K562 (cell line): ENCODE measurements at regions not wholly inside any gene's neighbourhood (a gene's known extent, or its start where the extent isn't known, plus 50 kb on each side); places are given as distances from the start of the nearest gene placed in this dataset.

Experiments
- ATAC-seq: fragments of 200-7000 bp; cut with Tn5 transposase; 3 replicates; pipeline ENCODE4 v1.9.1; 2020; ENCODE audit warnings: moderate library complexity
- BruUV-seq: library from RNA; stranded (reverse); fragments of 400-500 nt; replicated peaks from 2 replicates; lab custom pipeline; 2021; lab: Mats Ljungman, UMichigan
- CTCF ChIA-PET: fragments of 300-600 bp; formaldehyde crosslinking; extraction: SDS; loops from one replicate; lab custom pipeline; 2021; ENCODE audit warnings: low intra/inter-chr PET ratio; lab: Yijun Ruan, JAX
- POLR2A ChIA-PET: fragments of 300-600, 350-650 bp; sonication (Branson Sonifier 250); formaldehyde crosslinking; extraction: SDS; loops from one replicate; lab custom pipeline; 2021; ENCODE audit warnings: antibody characterized with exemption, inconsistent platforms; lab: Yijun Ruan, JAX
- DNase-seq, 4 experiments: peaks; one replicate each; pipeline versions ENCODE4 v3.0.0 to v3.0.0-alpha.2; 2011 to 2018; ENCODE audit warnings: low spot score in 3 of 4, mixed read lengths in 3 of 4; ENCODE audit errors: extremely low read depth in 1 of 4
- FAIRE-seq: peaks from 2 replicates; lab custom pipeline; 2011; peaks lifted over from hg19 to GRCh38; lab: Jason Lieb, UNC
- H2AFZ ChIP-seq: 2 replicates; pipeline ENCODE4 v1.6.0; 2011; ENCODE audit warnings: low read depth, low read length, control low read depth, inconsistent platforms
- H3K27ac ChIP-seq: fragments of 200-600 bp; 3 replicates; pipeline ENCODE4 v1.8.0; 2011; ENCODE audit warnings: low read depth, mild to moderate bottlenecking, control low read depth, inconsistent platforms, low read length, moderate library complexity, mixed read lengths; ENCODE audit errors: extremely low read depth
- H3K27me3 ChIP-seq, 2 experiments: fragments of 300-600 bp in 1 of 2; 2 replicates in 1 of 2; 3 replicates in 1 of 2; pipeline versions ENCODE4 v1.6.0 to v1.8.0; 2011; ENCODE audit warnings: inconsistent platforms in 2 of 2, low read length in 2 of 2, mild to moderate bottlenecking in 1 of 2, mixed read lengths in 1 of 2, moderate library complexity in 1 of 2; ENCODE audit not compliant: control insufficient read depth in 2 of 2, insufficient read depth in 2 of 2
- H3K36me3 ChIP-seq: fragments of 300-600 bp; 3 replicates; pipeline ENCODE4 v1.8.0; 2011; ENCODE audit warnings: mild to moderate bottlenecking, low read length, inconsistent platforms; ENCODE audit not compliant: control insufficient read depth, insufficient read depth
- H3K4me1 ChIP-seq, 2 experiments: fragments of 200-600 bp in 1 of 2; replicated peaks in 1 of 2; 2 replicates in 1 of 2; 3 replicates in 1 of 2; pipeline versions ENCODE4 v1.5.1 to v1.8.0; 2011; ENCODE audit warnings: inconsistent platforms in 2 of 2, low read length in 2 of 2, mild to moderate bottlenecking in 1 of 2, mixed read lengths in 1 of 2, moderate library complexity in 1 of 2; ENCODE audit not compliant: control insufficient read depth in 2 of 2, insufficient read depth in 2 of 2
- H3K4me2 ChIP-seq: 2 replicates; pipeline ENCODE4 v1.6.1; 2011; ENCODE audit warnings: low read length, control low read depth, inconsistent platforms, mixed read lengths; ENCODE audit not compliant: insufficient read depth
- H3K4me3 ChIP-seq: fragments of 200-600 bp; sonication (generic), shearing (Covaris generic); 2 replicates; pipeline ENCODE4 v1.5.1; 2016; ENCODE audit warnings: control low read depth, inconsistent platforms
- H3K79me2 ChIP-seq: fragments of 200-600 bp; 3 replicates; pipeline ENCODE4 v1.8.0; 2011; ENCODE audit warnings: low read length, inconsistent platforms; ENCODE audit not compliant: control insufficient read depth, insufficient read depth
- H3K9ac ChIP-seq, 2 experiments: 2 replicates each; pipeline versions ENCODE4 v1.6.0 to v1.6.1; 2011; ENCODE audit warnings: low read depth in 2 of 2, low read length in 2 of 2, control low read depth in 1 of 2, inconsistent platforms in 1 of 2, mild to moderate bottlenecking in 1 of 2, mixed read lengths in 1 of 2; ENCODE audit not compliant: insufficient read depth in 1 of 2
- H3K9me1 ChIP-seq: one replicate; pipeline ENCODE4 v1.6.0; 2011; ENCODE audit warnings: inconsistent platforms, mild to moderate bottlenecking, low read length, moderate library complexity; ENCODE audit not compliant: control insufficient read depth, insufficient read depth
- H3K9me3 ChIP-seq: replicated peaks from 2 replicates; pipeline ENCODE4 v1.5.1; 2011; ENCODE audit warnings: low read depth, low read length, inconsistent platforms; ENCODE audit not compliant: control insufficient read depth, insufficient read depth
- H4K20me1 ChIP-seq: replicated peaks from 2 replicates; pipeline ENCODE4 v1.6.1; 2011; ENCODE audit warnings: low read length, inconsistent platforms, mixed read lengths; ENCODE audit not compliant: control insufficient read depth, insufficient read depth
- EZH2 ChIP-seq: IDR thresholded peaks from 2 replicates; pipeline ENCODE4 v1.6.1; 2012; ENCODE audit warnings: low read depth, mild to moderate bottlenecking, inconsistent platforms, low read length, borderline replicate concordance
- ZNF586 ChIP-seq: fragments of 450-650 bp; formaldehyde crosslinking; conservative IDR thresholded peaks from 2 replicates; pipeline ENCODE4 v1.4.0; 2020; ENCODE audit warnings: mild to moderate bottlenecking, moderate library complexity
- in situ Hi-C: fragments of 300-500 bp; cut with MboI; formaldehyde crosslinking; loops from 4 replicates; pipeline ENCODE4 v1.15.0; 2018; ENCODE audit warnings: inconsistent platforms, mixed read lengths
- intact Hi-C: fragments of 100-400 bp; cut with micrococcal nuclease; formaldehyde crosslinking; loops from 2 replicates; pipeline ENCODE4 v1.14.2; 2022
- TF ChIP-seq, protein P1 (sequence below): sonication (generic); formaldehyde crosslinking; IDR thresholded peaks from 2 replicates; pipeline ENCODE4 v1.8.0; 2023; ENCODE audit warnings: missing genetic modification reagents, mild to moderate bottlenecking, borderline replicate concordance

DNA sequence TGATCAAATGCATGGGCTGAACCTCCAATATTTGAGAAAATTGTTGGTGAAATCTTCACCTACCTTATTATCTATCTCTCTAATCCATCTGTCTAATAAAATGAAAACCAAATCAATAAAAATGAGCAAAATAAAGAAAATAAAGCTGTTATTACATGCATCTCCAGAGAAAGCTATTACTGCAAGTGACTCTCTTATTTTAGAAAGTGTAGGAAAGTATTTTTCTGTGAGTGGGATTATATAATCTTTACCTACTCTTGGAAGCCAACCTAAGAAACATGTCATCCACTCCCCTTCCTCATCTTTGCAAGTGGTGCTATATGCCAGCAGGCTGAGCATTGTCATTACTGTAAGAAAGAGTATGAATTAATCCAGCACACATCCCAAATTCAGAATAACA, 191.5 kb upstream of the RFC3 start:
- H3K9me3 ChIP-seq, result no peaks in the 10 kb centered on the region
- H3K27me3 ChIP-seq, result no peaks in the 10 kb centered on the region
- no peaks in the 10 kb centered on the region for H3K79me2 ChIP-seq
- no peaks in the 10 kb centered on the region for H3K9me1 ChIP-seq
- in situ Hi-C loops, result no loop called here
- H2AFZ ChIP-seq, result no peak overlapping the region
- no peak overlapping the region for H3K27ac ChIP-seq
- no peak overlapping the region for H3K9ac ChIP-seq
- BruUV-seq, result no TSS peak
- ChIA-PET CTCF (no interaction called here), POLR2A (no interaction called here)
- no peak for TF ChIP-seq ZNF586 (CRISPR knock-in tag)
- TF ChIP-seq, protein P1, sequence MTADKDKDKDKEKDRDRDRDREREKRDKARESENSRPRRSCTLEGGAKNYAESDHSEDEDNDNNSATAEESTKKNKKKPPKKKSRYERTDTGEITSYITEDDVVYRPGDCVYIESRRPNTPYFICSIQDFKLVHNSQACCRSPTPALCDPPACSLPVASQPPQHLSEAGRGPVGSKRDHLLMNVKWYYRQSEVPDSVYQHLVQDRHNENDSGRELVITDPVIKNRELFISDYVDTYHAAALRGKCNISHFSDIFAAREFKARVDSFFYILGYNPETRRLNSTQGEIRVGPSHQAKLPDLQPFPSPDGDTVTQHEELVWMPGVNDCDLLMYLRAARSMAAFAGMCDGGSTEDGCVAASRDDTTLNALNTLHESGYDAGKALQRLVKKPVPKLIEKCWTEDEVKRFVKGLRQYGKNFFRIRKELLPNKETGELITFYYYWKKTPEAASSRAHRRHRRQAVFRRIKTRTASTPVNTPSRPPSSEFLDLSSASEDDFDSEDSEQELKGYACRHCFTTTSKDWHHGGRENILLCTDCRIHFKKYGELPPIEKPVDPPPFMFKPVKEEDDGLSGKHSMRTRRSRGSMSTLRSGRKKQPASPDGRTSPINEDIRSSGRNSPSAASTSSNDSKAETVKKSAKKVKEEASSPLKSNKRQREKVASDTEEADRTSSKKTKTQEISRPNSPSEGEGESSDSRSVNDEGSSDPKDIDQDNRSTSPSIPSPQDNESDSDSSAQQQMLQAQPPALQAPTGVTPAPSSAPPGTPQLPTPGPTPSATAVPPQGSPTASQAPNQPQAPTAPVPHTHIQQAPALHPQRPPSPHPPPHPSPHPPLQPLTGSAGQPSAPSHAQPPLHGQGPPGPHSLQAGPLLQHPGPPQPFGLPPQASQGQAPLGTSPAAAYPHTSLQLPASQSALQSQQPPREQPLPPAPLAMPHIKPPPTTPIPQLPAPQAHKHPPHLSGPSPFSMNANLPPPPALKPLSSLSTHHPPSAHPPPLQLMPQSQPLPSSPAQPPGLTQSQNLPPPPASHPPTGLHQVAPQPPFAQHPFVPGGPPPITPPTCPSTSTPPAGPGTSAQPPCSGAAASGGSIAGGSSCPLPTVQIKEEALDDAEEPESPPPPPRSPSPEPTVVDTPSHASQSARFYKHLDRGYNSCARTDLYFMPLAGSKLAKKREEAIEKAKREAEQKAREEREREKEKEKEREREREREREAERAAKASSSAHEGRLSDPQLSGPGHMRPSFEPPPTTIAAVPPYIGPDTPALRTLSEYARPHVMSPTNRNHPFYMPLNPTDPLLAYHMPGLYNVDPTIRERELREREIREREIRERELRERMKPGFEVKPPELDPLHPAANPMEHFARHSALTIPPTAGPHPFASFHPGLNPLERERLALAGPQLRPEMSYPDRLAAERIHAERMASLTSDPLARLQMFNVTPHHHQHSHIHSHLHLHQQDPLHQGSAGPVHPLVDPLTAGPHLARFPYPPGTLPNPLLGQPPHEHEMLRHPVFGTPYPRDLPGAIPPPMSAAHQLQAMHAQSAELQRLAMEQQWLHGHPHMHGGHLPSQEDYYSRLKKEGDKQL (CRISPR knock-in tag), result no peak
- TF ChIP-seq EZH2, result no peak
- H3K4me3 ChIP-seq, result no peak overlapping the region
- H4K20me1 ChIP-seq, result no peaks in the 10 kb centered on the region
- no peak for FAIRE-seq
- H3K4me2 ChIP-seq, result no peak overlapping the region
- ATAC-seq, result no peak
- intact Hi-C loops, result no loop called here
- no peak for DNase-seq
- H3K4me1 ChIP-seq, result no peaks in the 10 kb centered on the region
- no peaks in the 10 kb centered on the region for H3K36me3 ChIP-seq
